NB4 (cell line): ENCODE measurements at regions not wholly inside any gene's neighbourhood (a gene's known extent, or its start where the extent isn't known, plus 50 kb on each side); places are given as distances from the start of the nearest gene placed in this dataset.
"Not testable (repeated sequence)": the region's sequence is repeated elsewhere in the genome, so short reads cannot be mapped to it uniquely, and the experiment has no call there.

Experiments
- DNase-seq: peaks from one replicate; pipeline ENCODE4 v3.0.0; 2010; ENCODE audit warnings: low read depth
- H3K4me3 ChIP-seq: one replicate; pipeline ENCODE4 v1.5.1; 2011; ENCODE audit warnings: mild to moderate bottlenecking, low read depth, low read length, moderate library complexity
- MYC ChIP-seq: IDR thresholded peaks from 2 replicates; pipeline ENCODE4 v1.6.1; 2011; ENCODE audit warnings: low read depth, low read length
- POLR2A ChIP-seq: IDR thresholded peaks from 2 replicates; pipeline ENCODE4 v1.6.1; 2011; ENCODE audit warnings: mild to moderate bottlenecking; ENCODE audit not compliant: insufficient read length; ENCODE audit errors: extremely low read depth
- TF ChIP-seq, protein P1 (sequence below): IDR thresholded peaks from 2 replicates; pipeline ENCODE4 v1.6.1; 2011; ENCODE audit warnings: low read depth, low read length
- TF ChIP-seq, protein P2 (sequence below): IDR thresholded peaks from one replicate; pipeline ENCODE4 v1.5.1; 2012; ENCODE audit warnings: low read depth, low read length

DNA sequence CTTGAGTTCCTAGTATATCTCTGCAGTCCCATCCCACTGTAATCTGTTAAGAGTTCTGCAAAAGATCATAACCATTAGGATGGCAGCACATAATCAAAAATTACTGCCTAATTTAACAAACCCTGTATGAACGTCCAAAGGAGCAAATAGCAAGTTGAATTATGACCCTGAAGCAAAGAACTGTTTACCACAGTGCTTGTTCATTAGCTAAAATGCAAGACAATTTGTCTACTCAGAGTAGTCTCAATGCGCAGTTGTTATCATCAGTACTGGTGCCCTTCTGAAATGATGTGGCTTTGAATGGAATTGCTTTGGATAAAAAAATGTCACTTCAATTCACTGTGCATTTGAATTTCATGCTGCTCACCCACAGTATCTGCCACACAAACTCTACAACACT, 817.0 kb downstream of the SORCS1 start:
- TF ChIP-seq, protein P1, sequence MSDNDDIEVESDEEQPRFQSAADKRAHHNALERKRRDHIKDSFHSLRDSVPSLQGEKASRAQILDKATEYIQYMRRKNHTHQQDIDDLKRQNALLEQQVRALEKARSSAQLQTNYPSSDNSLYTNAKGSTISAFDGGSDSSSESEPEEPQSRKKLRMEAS = no peak
- no peak for DNase-seq
- no peak overlapping the region for H3K4me3 ChIP-seq

DNA sequence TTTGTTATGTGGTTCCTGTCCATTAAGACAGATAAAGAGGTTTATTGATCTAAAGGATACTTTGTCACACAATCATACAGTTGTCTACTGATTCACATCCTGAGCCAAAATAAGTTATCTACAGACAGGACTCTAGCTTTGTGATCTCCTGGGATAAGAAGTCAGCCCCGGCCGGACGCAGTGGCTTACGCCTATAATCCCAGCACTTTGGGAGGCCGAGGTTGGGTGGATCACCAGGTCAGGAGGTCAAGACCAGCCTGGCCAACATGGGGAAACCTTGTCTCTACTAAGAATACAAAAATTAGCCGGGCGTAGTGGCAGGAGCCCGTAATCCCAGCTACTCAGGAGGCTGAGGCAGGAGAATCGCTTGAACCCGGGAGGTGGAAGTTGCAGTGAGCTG, 821.0 kb downstream of the SORCS1 start:
- not testable (repeated sequence) for DNase-seq, H3K4me3 ChIP-seq

DNA sequence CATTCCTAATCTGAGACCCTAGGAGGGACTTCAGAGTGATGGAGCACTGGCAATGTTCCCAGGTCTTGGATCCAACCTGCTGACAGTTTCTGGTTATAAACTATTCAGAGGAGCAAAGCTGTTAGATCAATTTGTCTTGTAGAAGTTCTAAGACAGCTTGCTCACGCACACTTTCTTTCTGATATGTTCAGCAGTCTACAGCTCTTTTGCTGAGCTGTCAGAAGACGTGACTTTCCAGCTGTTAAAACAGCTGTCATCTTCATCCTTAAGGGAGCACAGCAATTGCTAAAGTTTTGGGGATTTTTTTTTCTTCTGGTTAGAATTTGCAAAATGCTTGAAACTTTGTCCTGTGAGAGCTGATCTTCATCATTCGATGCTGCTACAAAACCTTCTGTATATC, 823.1 kb downstream of the SORCS1 start:
- TF ChIP-seq POLR2A (no peak), MYC (no peak)
- TF ChIP-seq, protein P2, sequence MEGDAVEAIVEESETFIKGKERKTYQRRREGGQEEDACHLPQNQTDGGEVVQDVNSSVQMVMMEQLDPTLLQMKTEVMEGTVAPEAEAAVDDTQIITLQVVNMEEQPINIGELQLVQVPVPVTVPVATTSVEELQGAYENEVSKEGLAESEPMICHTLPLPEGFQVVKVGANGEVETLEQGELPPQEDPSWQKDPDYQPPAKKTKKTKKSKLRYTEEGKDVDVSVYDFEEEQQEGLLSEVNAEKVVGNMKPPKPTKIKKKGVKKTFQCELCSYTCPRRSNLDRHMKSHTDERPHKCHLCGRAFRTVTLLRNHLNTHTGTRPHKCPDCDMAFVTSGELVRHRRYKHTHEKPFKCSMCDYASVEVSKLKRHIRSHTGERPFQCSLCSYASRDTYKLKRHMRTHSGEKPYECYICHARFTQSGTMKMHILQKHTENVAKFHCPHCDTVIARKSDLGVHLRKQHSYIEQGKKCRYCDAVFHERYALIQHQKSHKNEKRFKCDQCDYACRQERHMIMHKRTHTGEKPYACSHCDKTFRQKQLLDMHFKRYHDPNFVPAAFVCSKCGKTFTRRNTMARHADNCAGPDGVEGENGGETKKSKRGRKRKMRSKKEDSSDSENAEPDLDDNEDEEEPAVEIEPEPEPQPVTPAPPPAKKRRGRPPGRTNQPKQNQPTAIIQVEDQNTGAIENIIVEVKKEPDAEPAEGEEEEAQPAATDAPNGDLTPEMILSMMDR = no peak
- TF ChIP-seq, protein P1 = no peak

DNA sequence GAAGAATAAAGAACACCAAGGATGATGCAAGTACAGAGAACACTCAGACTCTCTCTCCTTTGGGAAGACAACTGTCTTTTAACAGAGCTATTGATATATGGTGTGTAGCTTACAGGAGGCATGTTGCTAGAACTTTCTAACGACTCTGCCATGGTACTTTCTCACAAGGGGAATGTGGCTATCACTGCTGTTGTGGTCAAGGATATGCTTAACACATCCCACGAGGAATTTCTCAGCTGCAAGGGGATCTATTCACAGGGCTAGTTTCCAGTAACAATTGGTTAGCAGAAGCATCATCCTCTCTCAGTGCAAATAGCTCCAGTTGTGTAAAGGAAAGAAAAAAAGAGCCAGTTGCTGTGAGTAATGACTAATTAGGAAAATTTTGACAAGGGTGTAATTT, 826.0 kb downstream of the SORCS1 start:
- no peak overlapping the region for H3K4me3 ChIP-seq
- no peak for DNase-seq
- TF ChIP-seq POLR2A (no peak), MYC (no peak)
- TF ChIP-seq, protein P2 = no peak
- TF ChIP-seq, protein P1 = no peak

More for the DNA sequence above, 823.1 kb downstream of the SORCS1 start:
- DNase-seq = no peak
- no peak overlapping the region for H3K4me3 ChIP-seq

DNA sequence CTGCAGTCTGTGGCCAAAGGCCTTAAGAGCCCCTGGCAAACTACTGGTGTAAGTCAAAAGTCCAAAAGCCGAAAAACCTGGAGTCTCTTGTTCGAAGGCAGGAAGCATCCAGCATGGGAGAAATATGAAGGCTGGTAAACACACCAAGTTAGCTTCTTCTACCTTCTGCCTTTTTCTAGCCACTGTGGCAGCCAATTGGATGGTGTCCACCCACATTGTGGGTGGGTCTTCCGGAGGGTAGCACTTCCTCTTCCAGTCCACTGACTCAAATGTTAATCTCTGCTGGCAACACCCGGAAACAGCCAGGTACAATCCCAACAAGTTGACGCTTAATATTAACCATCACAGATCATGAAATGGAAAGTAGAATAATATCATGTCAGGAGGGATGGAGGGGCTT, 827.6 kb downstream of the SORCS1 start:
- no peak overlapping the region for H3K4me3 ChIP-seq
- DNase-seq = no peak
- no peak for TF ChIP-seq POLR2A
- TF ChIP-seq MYC = no peak
- TF ChIP-seq, protein P2 = no peak
- TF ChIP-seq, protein P1 = no peak

DNA sequence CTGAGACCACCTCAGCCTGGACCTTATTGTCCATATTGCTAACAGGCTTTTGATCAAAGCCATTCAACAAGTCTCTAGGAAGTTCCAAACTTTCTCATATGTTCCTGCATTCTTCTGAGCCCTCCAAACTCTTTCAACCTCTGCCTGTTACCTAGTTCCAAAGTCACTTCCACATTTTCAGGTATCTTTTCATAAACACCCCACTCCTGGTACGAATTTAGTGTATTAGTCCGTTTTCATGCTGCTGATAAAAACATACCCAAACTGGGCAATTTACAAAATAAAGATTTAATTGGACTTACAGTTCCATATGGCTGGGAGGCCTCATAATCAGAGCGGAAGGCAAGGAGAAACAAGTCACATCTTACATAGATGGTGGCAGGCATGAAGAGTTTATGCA, 836.8 kb downstream of the SORCS1 start:
- TF ChIP-seq POLR2A (no peak), MYC (no peak)
- TF ChIP-seq, protein P2 = no peak
- TF ChIP-seq, protein P1 = no peak
- DNase-seq = no peak

DNA sequence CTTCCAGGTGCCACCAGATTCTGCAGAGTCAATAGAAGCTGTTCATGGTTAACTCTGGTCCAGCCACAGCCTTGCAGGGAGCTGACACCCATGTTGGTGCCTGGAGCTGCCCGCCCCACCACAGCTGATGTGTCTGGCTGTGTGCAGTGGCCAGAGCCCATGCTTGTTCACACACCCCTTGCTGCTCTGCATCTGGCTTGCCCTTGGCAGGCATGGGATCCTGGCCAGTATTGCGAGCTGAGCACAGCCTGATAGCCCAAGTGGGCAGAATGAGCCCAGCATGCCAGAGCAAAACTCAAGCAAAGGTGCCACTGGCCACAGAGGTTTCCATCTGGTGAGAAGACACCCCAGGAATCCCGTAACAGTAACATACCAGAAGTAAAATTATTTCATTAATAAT, 843.6 kb downstream of the SORCS1 start:
- DNase-seq = no peak
- no peak overlapping the region for H3K4me3 ChIP-seq
- TF ChIP-seq, protein P2 = no peak
- no peak for TF ChIP-seq POLR2A
- no peak for TF ChIP-seq MYC
- TF ChIP-seq, protein P1 = no peak

More for the DNA sequence above, 836.8 kb downstream of the SORCS1 start:
- H3K4me3 ChIP-seq = no peak overlapping the region
